H1 (cell line): ENCODE measurements at regions not wholly inside any gene's neighbourhood (a gene's known extent, or its start where the extent isn't known, plus 50 kb on each side); places are given as distances from the start of the nearest gene placed in this dataset.

Experiments used
- CTCF ChIA-PET: fragments of 300-600 bp; sonication (Branson Sonifier 250); formaldehyde crosslinking; loops from one replicate; lab custom pipeline; 2021; ENCODE audit not compliant: partially characterized antibody; lab: Charles Lee
- POLR2A ChIA-PET: fragments of 300-600 bp; sonication (Branson Sonifier 250); formaldehyde crosslinking; loops from one replicate; lab custom pipeline; 2021; ENCODE audit warnings: inconsistent platforms; ENCODE audit not compliant: partially characterized antibody; lab: Charles Lee
- DNase-seq, 2 experiments: peaks; one replicate each; pipeline versions ENCODE4 v3.0.0 to v3.0.0-alpha.2; 2010 to 2022; ENCODE audit warnings: low spot score in 2 of 2, low read depth in 1 of 2, mixed read lengths in 1 of 2
- FAIRE-seq: peaks from 2 replicates; lab custom pipeline; 2011; peaks lifted over from hg19 to GRCh38; lab: Jason Lieb, UNC
- H2AFZ ChIP-seq: 2 replicates; pipeline ENCODE4 v1.8.1; 2012; ENCODE audit warnings: low read length, inconsistent platforms
- H2AK5ac ChIP-seq: 2 replicates; pipeline ENCODE4 v1.6.1; 2013; ENCODE audit warnings: low read depth, low read length
- H2BK120ac ChIP-seq: replicated peaks from 2 replicates; pipeline ENCODE3; 2013; ENCODE audit warnings: low read depth, low read length, inconsistent platforms
- H2BK12ac ChIP-seq: 2 replicates; pipeline ENCODE4 v1.6.1; 2013; ENCODE audit warnings: low read depth, low read length
- H2BK15ac ChIP-seq: 2 replicates; pipeline ENCODE4 v1.6.1; 2013; ENCODE audit warnings: low read length
- H2BK20ac ChIP-seq: 2 replicates; pipeline ENCODE4 v1.6.1; 2013; ENCODE audit warnings: low read length
- H2BK5ac ChIP-seq: 2 replicates; pipeline ENCODE4 v1.6.1; 2013; ENCODE audit warnings: low read depth, low read length
- H3K14ac ChIP-seq: 2 replicates; pipeline ENCODE4 v1.6.1; 2013; ENCODE audit warnings: inconsistent platforms; ENCODE audit not compliant: insufficient read length
- H3K18ac ChIP-seq: 2 replicates; pipeline ENCODE4 v1.6.1; 2013; ENCODE audit warnings: low read length; ENCODE audit errors: extremely low read depth
- H3K23ac ChIP-seq: 2 replicates; pipeline ENCODE4 v1.6.1; 2013; ENCODE audit warnings: inconsistent platforms; ENCODE audit not compliant: insufficient read length
- H3K23me2 ChIP-seq: 2 replicates; pipeline ENCODE4 v1.6.1; 2013; ENCODE audit warnings: low read depth, low read length
- H3K27ac ChIP-seq: 2 replicates; pipeline ENCODE4 v1.6.1; 2011; ENCODE audit warnings: low read depth, low read length, inconsistent platforms
- H3K27me3 ChIP-seq, 4 experiments: replicated peaks in 1 of 4; 1 replicate in 1 of 4; 2 replicates in 3 of 4; pipeline versions ENCODE4 v1.6.1 to v1.8.1; 2011 to 2013; ENCODE audit warnings: low read length in 3 of 4, mild to moderate bottlenecking in 3 of 4, inconsistent platforms in 2 of 4, mixed read lengths in 2 of 4, moderate library complexity in 1 of 4; ENCODE audit not compliant: control insufficient read depth in 3 of 4, insufficient read depth in 3 of 4; ENCODE audit errors: extremely low read depth in 1 of 4
- H3K36me3 ChIP-seq, 4 experiments: 2 replicates each; pipeline versions ENCODE4 v1.6.1 to v1.8.1; 2011 to 2013; ENCODE audit warnings: mild to moderate bottlenecking in 4 of 4, low read length in 3 of 4, moderate library complexity in 2 of 4, control low read depth in 1 of 4, inconsistent platforms in 1 of 4; ENCODE audit not compliant: insufficient read depth in 4 of 4, control insufficient read depth in 2 of 4
- H3K4ac ChIP-seq: replicated peaks from 2 replicates; pipeline ENCODE3; 2013; ENCODE audit warnings: low read length, low read depth, mixed read lengths, inconsistent platforms; ENCODE audit not compliant: insufficient read length
- H3K4me1 ChIP-seq, 4 experiments: replicated peaks in 1 of 4; 1 replicate in 1 of 4; 2 replicates in 3 of 4; pipeline versions ENCODE4 v1.6.1 to v1.8.1; 2011 to 2013; ENCODE audit warnings: low read length in 3 of 4, inconsistent platforms in 2 of 4, mixed read lengths in 1 of 4; ENCODE audit not compliant: insufficient read depth in 4 of 4, control insufficient read depth in 3 of 4
- H3K4me2 ChIP-seq, 2 experiments: 2 replicates each; pipeline versions ENCODE4 v1.6.1 to v1.8.1; 2011 to 2013; ENCODE audit warnings: low read depth in 2 of 2, low read length in 2 of 2, control low read depth in 1 of 2, inconsistent platforms in 1 of 2, mild to moderate bottlenecking in 1 of 2; ENCODE audit not compliant: insufficient read depth in 1 of 2
- H3K4me3 ChIP-seq, 4 experiments: fragments of 200-600, 300-600 bp in 1 of 4; sonication (generic), shearing (Covaris generic), sonication (Bioruptor Twin) in 1 of 4; 2 replicates each; pipeline versions ENCODE4 v1.5.1 to v1.8.1; 2011 to 2016; ENCODE audit warnings: low read length in 4 of 4, low read depth in 3 of 4, control low read depth in 2 of 4, inconsistent platforms in 2 of 4, mild to moderate bottlenecking in 2 of 4, mixed read lengths in 1 of 4, moderate library complexity in 1 of 4; ENCODE audit not compliant: insufficient read depth in 2 of 4; ENCODE audit errors: extremely low read depth in 1 of 4
- H3K56ac ChIP-seq: replicated peaks from 2 replicates; pipeline ENCODE3; 2013; ENCODE audit warnings: low read depth, mild to moderate bottlenecking, mixed read lengths, low read length, inconsistent platforms; ENCODE audit not compliant: insufficient read length
- H3K79me1 ChIP-seq: 2 replicates; pipeline ENCODE4 v1.6.1; 2013; ENCODE audit warnings: low read depth, low read length, control low read depth
- H3K79me2 ChIP-seq, 2 experiments: 2 replicates each; pipeline versions ENCODE4 v1.6.1 to v1.8.1; 2012 to 2013; ENCODE audit warnings: low read length in 2 of 2, mild to moderate bottlenecking in 2 of 2, inconsistent platforms in 1 of 2; ENCODE audit not compliant: insufficient read depth in 2 of 2, control insufficient read depth in 1 of 2
- H3K9ac ChIP-seq, 4 experiments: replicated peaks in 1 of 4; 1 replicate in 1 of 4; 2 replicates in 3 of 4; pipeline versions ENCODE4 v1.6.1 to v1.8.1; 2011 to 2013; ENCODE audit warnings: low read depth in 3 of 4, low read length in 3 of 4, control low read depth in 2 of 4, mild to moderate bottlenecking in 2 of 4, moderate library complexity in 2 of 4, inconsistent platforms in 1 of 4; ENCODE audit errors: extremely low read depth in 1 of 4
- H3K9me3 ChIP-seq, 2 experiments: 2 replicates each; pipeline versions ENCODE4 v1.6.1 to v1.8.1; 2012 to 2013; ENCODE audit warnings: mild to moderate bottlenecking in 2 of 2, moderate library complexity in 2 of 2, control low read depth in 1 of 2, inconsistent platforms in 1 of 2, low read depth in 1 of 2, low read length in 1 of 2, mixed read lengths in 1 of 2; ENCODE audit not compliant: insufficient read depth in 2 of 2
- H4K20me1 ChIP-seq, 2 experiments: replicated peaks in 1 of 2; 2 replicates each; pipeline versions ENCODE3 to v1.8.1; 2011 to 2013; ENCODE audit warnings: inconsistent platforms in 2 of 2, low read length in 2 of 2, mild to moderate bottlenecking in 1 of 2; ENCODE audit not compliant: insufficient read depth in 2 of 2, control insufficient read depth in 1 of 2
- H4K5ac ChIP-seq: 2 replicates; pipeline ENCODE4 v1.6.1; 2013; ENCODE audit warnings: low read length, low read depth, mixed read lengths, inconsistent platforms; ENCODE audit not compliant: insufficient read length
- H4K8ac ChIP-seq: 2 replicates; pipeline ENCODE4 v1.8.0; 2013; ENCODE audit warnings: mild to moderate bottlenecking, moderate library complexity, low read length, inconsistent platforms; ENCODE audit not compliant: insufficient read depth; ENCODE audit errors: extremely low read depth
- H4K91ac ChIP-seq: replicated peaks from 2 replicates; pipeline ENCODE3; 2013; ENCODE audit warnings: low read length, mixed read lengths, inconsistent platforms; ENCODE audit not compliant: insufficient read length
- CHD2 ChIP-seq: IDR thresholded peaks from 2 replicates; pipeline ENCODE4 v1.6.1; 2012; ENCODE audit warnings: low read length, improper control_type of control experiment
- CREB1 ChIP-seq: IDR thresholded peaks from 2 replicates; pipeline ENCODE4 v1.6.1; 2012; ENCODE audit warnings: inconsistent platforms
- MAFK ChIP-seq: IDR thresholded peaks from 2 replicates; pipeline ENCODE4 v1.6.1; 2012; ENCODE audit warnings: low read depth, mild to moderate bottlenecking, improper control_type of control experiment, low read length
- WGBS, 2 experiments: shearing (Covaris generic) in 1 of 2; methylation state at CpG; one replicate each; pipeline versions ENCODE4 v1.1.6 to v1.1.7; 2013 to 2015; ENCODE audit warnings: low lambda C conversion rate in 2 of 2, mixed read lengths in 2 of 2, inconsistent platforms in 1 of 2, low coverage in 1 of 2, missing lambda C conversion rate in 1 of 2; ENCODE audit not compliant: insufficient replicate concordance in 2 of 2, insufficient coverage in 1 of 2, insufficient read length in 1 of 2; ENCODE audit errors: extremely low coverage in 1 of 2, missing lambda C conversion rate in 1 of 2; 5-methylcytosine and 5-hydroxymethylcytosine counted together

- ChIA-PET CTCF (interaction anchor here (0.6 to 0.7 kb wide), 3 partner anchors 253 to 1420 kb away, joined by 3 to 4 read pairs (median 4); no protein-coding TSS in a partner anchor), POLR2A (no interaction called here)
- WGBS, 2 experiments = 83% methylated on average over 2 of the region's 2 CpGs; no CpG with 5 or more reads in 1 of the 2 experiments
Observed at GRCh38 chr2:81675641-81676040, 1371.1 kb upstream of the LRRTM1 start.

More at GRCh38 chr2:81675641-81676040, 1371.1 kb upstream of the LRRTM1 start:
- no peaks in the 10 kb centered on the region for H4K20me1 ChIP-seq
- no peaks in the 10 kb centered on the region for H3K9me3 ChIP-seq
- H2BK5ac ChIP-seq = no peak overlapping the region
- no peaks in the 10 kb centered on the region for H3K79me2 ChIP-seq
- no peak overlapping the region for H4K91ac ChIP-seq
- no peak overlapping the region for H2BK12ac ChIP-seq
- H2AFZ ChIP-seq = no peak overlapping the region
- no peak overlapping the region for H3K14ac ChIP-seq
- no peak overlapping the region for H4K8ac ChIP-seq
- H3K56ac ChIP-seq = no peak overlapping the region
- DNase-seq (no peak), FAIRE-seq (no peak)
- no peak overlapping the region for H2AK5ac ChIP-seq
- no peak overlapping the region for H3K23ac ChIP-seq
- H2BK120ac ChIP-seq = no peak overlapping the region
- H3K18ac ChIP-seq = no peak overlapping the region
- H3K23me2 ChIP-seq = no peaks in the 10 kb centered on the region
- H3K4me3 ChIP-seq = no peak overlapping the region
- H2BK15ac ChIP-seq = no peak overlapping the region
- H3K79me1 ChIP-seq = no peaks in the 10 kb centered on the region
- no peaks in the 10 kb centered on the region for H3K36me3 ChIP-seq
- no peak overlapping the region for H3K4ac ChIP-seq
- H3K4me2 ChIP-seq = no peak overlapping the region
- no peaks in the 10 kb centered on the region; a peak in 1 of 7 replicates for H3K4me1 ChIP-seq
- H2BK20ac ChIP-seq = no peak overlapping the region
- H3K27ac ChIP-seq = no peak overlapping the region
- H3K9ac ChIP-seq = no peak overlapping the region
- H4K5ac ChIP-seq = no peak overlapping the region
- no peaks in the 10 kb centered on the region for H3K27me3 ChIP-seq
- TF ChIP-seq MAFK (no peak), CREB1 (no peak), CHD2 (no peak)
